Retinal pigment epithelial cell (primary cell): ENCODE measurements at regions not wholly inside any gene's neighbourhood (a gene's known extent, or its start where the extent isn't known, plus 50 kb on each side); places are given as distances from the start of the nearest gene placed in this dataset.

Experiments used
- DNase-seq: peaks from one replicate; pipeline ENCODE4 v3.0.0-alpha.2; 2010; ENCODE audit warnings: low read depth
- H3K4me3 ChIP-seq: 2 replicates; pipeline ENCODE4 v1.5.1; 2011; ENCODE audit warnings: mild to moderate bottlenecking, low read length, control low read depth, moderate library complexity
- CTCF ChIP-seq: conservative IDR thresholded peaks from 2 replicates; pipeline ENCODE4 v1.5.1; 2011; ENCODE audit warnings: low read depth, low read length, control low read depth, inconsistent platforms

- no peak overlapping the region for H3K4me3 ChIP-seq
- no peak for TF ChIP-seq CTCF
- DNase-seq = no peak
Observed at GRCh38 chr12:91483471-91483985, 300.9 kb upstream of the DCN start.

GRCh38 chr12:91482231-91482630 is 299.6 kb upstream of the DCN start:
- no peak overlapping the region for H3K4me3 ChIP-seq

GRCh38 chr12:91478500-91478899 is 295.9 kb upstream of the DCN start:
- no peak for TF ChIP-seq CTCF
- DNase-seq = no peak
- no peak overlapping the region for H3K4me3 ChIP-seq

More at GRCh38 chr12:91482231-91482630, 299.6 kb upstream of the DCN start:
- no peak for TF ChIP-seq CTCF
- DNase-seq = no peak

GRCh38 chr12:91467686-91468085 is 285.1 kb upstream of the DCN start:
- TF ChIP-seq CTCF = no peak
- no peak overlapping the region for H3K4me3 ChIP-seq
- no peak for DNase-seq

- no peak overlapping the region for H3K4me3 ChIP-seq
- DNase-seq = no peak
- no peak for TF ChIP-seq CTCF
Observed at GRCh38 chr12:91461061-91461460, 278.4 kb upstream of the DCN start.

- DNase-seq = no peak
- no peak for TF ChIP-seq CTCF
- H3K4me3 ChIP-seq = no peak overlapping the region
Observed at GRCh38 chr12:91460469-91460868, 277.9 kb upstream of the DCN start.

- H3K4me3 ChIP-seq = no peak overlapping the region
- DNase-seq = no peak
- TF ChIP-seq CTCF = no peak
Observed at GRCh38 chr12:91455321-91455720, 272.7 kb upstream of the DCN start.
